Right lobe of liver (tissue), 4 donors: ENCODE measurements at regions not wholly inside any gene's neighbourhood (a gene's known extent, or its start where the extent isn't known, plus 50 kb on each side); places are given as distances from the start of the nearest gene placed in this dataset.

ENCODE experiments used
- CTCF ChIP-seq, 4 donors: fragments of 200-600 bp in 3 of 4; fragments of 450-650 bp in 1 of 4; IDR thresholded peaks; one replicate each; pipeline versions ENCODE4 v1.5.1 to v1.8.0; 2016 to 2022; ENCODE audit warnings: antibody characterized with exemption in 4 of 4, mild to moderate bottlenecking in 2 of 4
- POLR2A ChIP-seq: fragments of 450-650 bp; IDR thresholded peaks from one replicate; pipeline ENCODE4 v1.6.1; 2017; ENCODE audit warnings: antibody characterized with exemption, mild to moderate bottlenecking
- donor health status: DM: no; HTN: no; CAD: no.
- donor health status: DM: no; HTN: no; CAD: no.
- donor health status: DM: no; HTN: yes; CAD: no.

DNA sequence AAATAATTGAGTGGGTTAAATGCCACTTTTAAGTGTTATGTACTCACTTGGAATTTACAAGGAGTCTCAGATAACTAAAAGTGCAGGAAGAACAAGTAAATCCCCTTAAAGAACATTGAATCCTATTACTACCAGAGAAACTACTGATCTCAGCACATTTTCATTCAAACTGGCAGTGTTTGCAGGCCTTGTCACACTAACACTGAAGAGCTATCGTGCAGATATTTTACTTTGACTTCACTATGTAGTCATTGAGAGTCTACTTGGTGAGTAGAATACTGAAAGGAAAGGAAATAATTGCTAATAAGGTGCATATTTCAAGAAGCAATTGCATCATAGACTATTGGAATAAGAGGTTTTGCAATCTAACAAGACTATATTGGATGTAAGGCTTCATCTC, 721.4 kb upstream of the CBLB start:
- TF ChIP-seq POLR2A (no peak), CTCF (IDR thresholded peaks at IDR 0.05) (no peak)
